HEK293 (cell line): ENCODE measurements at regions not wholly inside any gene's neighbourhood (a gene's known extent, or its start where the extent isn't known, plus 50 kb on each side); places are given as distances from the start of the nearest gene placed in this dataset.

Source experiments
- CTCF ChIA-PET: fragments of 350-600 bp; formaldehyde crosslinking; extraction: SDS; loops from one replicate; lab custom pipeline; 2021; ENCODE audit warnings: antibody characterized with exemption; lab: Yijun Ruan, JAX
- POLR2A ChIA-PET: fragments of 300-600 bp; formaldehyde crosslinking; extraction: SDS; loops from one replicate; lab custom pipeline; 2020; ENCODE audit warnings: antibody characterized with exemption, inconsistent platforms; lab: Yijun Ruan, JAX
- H3K27ac ChIP-seq: fragments of 200-500 bp; sonication (Bioruptor generic); 2 replicates; pipeline ENCODE4 v1.5.1; 2014; ENCODE audit warnings: low read depth, low read length, control low read depth, inconsistent platforms; ENCODE audit errors: extremely low read depth
- H3K36me3 ChIP-seq, 2 experiments: fragments of 200-500 bp in 1 of 2; sonication (Bioruptor generic) in 1 of 2; 1 replicate in 1 of 2; 2 replicates in 1 of 2; pipeline ENCODE4 v1.5.1; 2014 to 2017; ENCODE audit warnings: inconsistent platforms in 2 of 2, low read length in 2 of 2; ENCODE audit not compliant: control insufficient read depth in 2 of 2, insufficient read depth in 1 of 2
- H3K4me1 ChIP-seq: fragments of 200-500 bp; sonication (Bioruptor generic); 2 replicates; pipeline ENCODE4 v1.5.1; 2014; ENCODE audit warnings: mild to moderate bottlenecking, low read length, inconsistent platforms; ENCODE audit not compliant: control insufficient read depth, insufficient read depth
- H3K4me3 ChIP-seq: 2 replicates; pipeline ENCODE4 v1.5.1; 2011; ENCODE audit warnings: low read depth, mild to moderate bottlenecking, control low read depth, low read length, moderate library complexity
- H3K9me3 ChIP-seq: fragments of 200-500 bp; sonication (Bioruptor generic); 2 replicates; pipeline ENCODE4 v1.5.1; 2014; ENCODE audit warnings: low read depth, low read length, inconsistent platforms; ENCODE audit not compliant: control insufficient read depth, insufficient read depth
- GLIS1 ChIP-seq: fragments of 450-650 bp; formaldehyde crosslinking; IDR thresholded peaks from 2 replicates; pipeline ENCODE4 v1.5.1; 2016; ENCODE audit warnings: missing biosample characterization, missing genetic modification characterization
- SCRT1 ChIP-seq: fragments of 450-650 bp; formaldehyde crosslinking; IDR thresholded peaks from 2 replicates; pipeline ENCODE4 v1.5.1; 2016; ENCODE audit warnings: missing biosample characterization, missing genetic modification characterization, borderline replicate concordance
- TCF7L2 ChIP-seq: IDR thresholded peaks from 2 replicates; pipeline ENCODE4 v1.6.1; 2011; ENCODE audit warnings: low read depth, mild to moderate bottlenecking, inconsistent platforms, low read length, moderate library complexity, borderline replicate concordance
- ZBTB7A ChIP-seq: fragments of 450-650 bp; formaldehyde crosslinking; IDR thresholded peaks from 2 replicates; pipeline ENCODE4 v1.5.1; 2016; ENCODE audit warnings: low read depth, missing biosample characterization, missing genetic modification characterization
- ZFHX2 ChIP-seq: fragments of 450-650 bp; formaldehyde crosslinking; conservative IDR thresholded peaks from 2 replicates; pipeline ENCODE4 v1.5.1; 2016; ENCODE audit warnings: missing biosample characterization, missing genetic modification characterization
- ZNF112 ChIP-seq: fragments of 450-650 bp; formaldehyde crosslinking; IDR thresholded peaks from 2 replicates; pipeline ENCODE4 v1.5.0; 2017; ENCODE audit warnings: missing biosample characterization, missing genetic modification characterization
- ZNF16 ChIP-seq: fragments of 450-650 bp; formaldehyde crosslinking; IDR thresholded peaks from 2 replicates; pipeline ENCODE4 v1.5.1; 2016; ENCODE audit warnings: low read depth, missing biosample characterization, missing genetic modification characterization
- ZNF18 ChIP-seq: fragments of 450-650 bp; formaldehyde crosslinking; IDR thresholded peaks from 2 replicates; pipeline ENCODE4 v1.5.1; 2016; ENCODE audit warnings: missing biosample characterization, missing genetic modification characterization
- ZNF184 ChIP-seq: fragments of 450-650 bp; IDR thresholded peaks from 2 replicates; pipeline ENCODE4 v1.5.1; 2018; ENCODE audit warnings: missing biosample characterization, mild to moderate bottlenecking, missing genetic modification characterization
- ZNF221 ChIP-seq: fragments of 450-650 bp; formaldehyde crosslinking; IDR thresholded peaks from 2 replicates; pipeline ENCODE4 v1.5.1; 2017; ENCODE audit warnings: missing biosample characterization, missing genetic modification characterization, borderline replicate concordance
- ZNF311 ChIP-seq: fragments of 450-650 bp; formaldehyde crosslinking; IDR thresholded peaks from 2 replicates; pipeline ENCODE4 v1.5.1; 2017; ENCODE audit warnings: missing biosample characterization, missing genetic modification characterization, borderline replicate concordance
- ZNF341 ChIP-seq: fragments of 450-650 bp; formaldehyde crosslinking; IDR thresholded peaks from 2 replicates; pipeline ENCODE4; 2016; ENCODE audit warnings: low read depth, missing biosample characterization, missing genetic modification characterization
- ZNF354C ChIP-seq: fragments of 450-650 bp; formaldehyde crosslinking; IDR thresholded peaks from 2 replicates; pipeline ENCODE4 v1.5.1; 2016; ENCODE audit warnings: missing biosample characterization, missing genetic modification characterization, low read depth, borderline replicate concordance
- ZNF391 ChIP-seq: fragments of 450-650 bp; formaldehyde crosslinking; IDR thresholded peaks from 2 replicates; pipeline ENCODE4 v1.5.1; 2016; ENCODE audit warnings: low read depth, missing biosample characterization, missing genetic modification characterization, borderline replicate concordance
- ZNF404 ChIP-seq: fragments of 450-650 bp; formaldehyde crosslinking; IDR thresholded peaks from 2 replicates; pipeline ENCODE4 v1.5.1; 2017; ENCODE audit warnings: missing biosample characterization, missing genetic modification characterization
- ZNF555 ChIP-seq: fragments of 450-650 bp; formaldehyde crosslinking; conservative IDR thresholded peaks from 2 replicates; pipeline ENCODE4 v1.5.1; 2017; ENCODE audit warnings: missing biosample characterization, mild to moderate bottlenecking, missing genetic modification characterization, inconsistent platforms
- ZNF560 ChIP-seq: fragments of 450-650 bp; formaldehyde crosslinking; IDR thresholded peaks from 2 replicates; pipeline ENCODE4 v1.5.1; 2017; ENCODE audit warnings: missing biosample characterization, missing genetic modification characterization, borderline replicate concordance
- ZNF621 ChIP-seq: fragments of 450-650 bp; formaldehyde crosslinking; IDR thresholded peaks from 2 replicates; pipeline ENCODE4 v1.5.1; 2017; ENCODE audit warnings: missing biosample characterization, missing genetic modification characterization
- ZNF670 ChIP-seq: fragments of 450-650 bp; formaldehyde crosslinking; IDR thresholded peaks from 2 replicates; pipeline ENCODE4 v1.5.1; 2016; ENCODE audit warnings: missing biosample characterization, missing genetic modification characterization, low read depth
- ZSCAN30 ChIP-seq: fragments of 450-650 bp; IDR thresholded peaks from 2 replicates; pipeline ENCODE4 v1.5.1; 2018; ENCODE audit warnings: missing biosample characterization, mild to moderate bottlenecking, missing genetic modification characterization, moderate library complexity
- TF ChIP-seq, protein P1 (sequence below): fragments of 450-650 bp; formaldehyde crosslinking; IDR thresholded peaks from 2 replicates; pipeline ENCODE4 v1.5.1; 2016; ENCODE audit warnings: missing biosample characterization, missing genetic modification characterization
- TF ChIP-seq, protein P2 (sequence below): fragments of 450-650 bp; formaldehyde crosslinking; IDR thresholded peaks from 2 replicates; pipeline ENCODE4 v1.5.1; 2017; ENCODE audit warnings: missing biosample characterization, missing genetic modification characterization

DNA sequence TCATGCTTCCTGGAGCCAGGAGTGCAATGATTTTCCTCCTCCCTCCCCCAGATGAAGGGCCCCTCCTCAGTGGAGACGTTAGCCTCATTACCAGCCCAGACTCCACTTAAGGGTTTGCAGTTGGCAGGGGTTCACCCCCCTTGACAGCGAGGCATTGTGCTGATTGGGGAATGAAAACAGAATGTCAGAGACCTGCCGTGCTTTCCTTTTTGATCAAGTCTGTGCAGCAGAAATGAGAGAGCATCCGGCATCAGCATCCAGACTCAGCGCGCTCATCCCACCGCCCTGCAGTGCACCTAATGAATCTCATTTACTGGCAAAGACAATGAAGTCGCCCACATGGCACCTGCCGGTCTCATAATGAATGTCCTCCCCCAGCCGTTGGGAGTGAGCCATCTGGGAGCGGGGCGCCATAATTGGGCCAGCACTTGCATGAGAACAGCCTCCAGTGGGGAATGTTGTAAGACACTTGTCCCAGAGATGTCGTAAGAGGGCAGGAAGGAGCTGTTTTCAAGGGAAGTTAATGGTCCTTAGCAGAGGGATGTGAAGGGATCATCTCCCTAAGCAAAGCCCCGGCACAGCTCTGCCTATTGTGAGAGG is 98.3 kb upstream of the UQCRFS1 start:
- Histone ChIP-seq H3K27ac (no peak overlapping the region), H3K36me3 (no peaks in the 10 kb centered on the region), H3K4me1 (peaks cover 4% of the 10 kb centered on the region), H3K4me3 (no peak overlapping the region), H3K9me3 (no peaks in the 10 kb centered on the region; the same call in 1 of the 2 replicates)
- ChIA-PET POLR2A (no interaction called here), CTCF (interaction anchor here (1.5 kb wide), 1 partner anchor 48 kb away, joined by 5 read pairs; no protein-coding TSS in a partner anchor)
- TF ChIP-seq ZNF341 (tag by site-specific recombination), result peak; percentile 39
- no peak for TF ChIP-seq ZNF404 (tag by site-specific recombination)
- TF ChIP-seq SCRT1, result no peak
- TF ChIP-seq TCF7L2, result no peak
- peak; percentile 14; the same call in 1 of the 2 replicates for TF ChIP-seq GLIS1 (tag by site-specific recombination)
- no peak for TF ChIP-seq ZNF16 (tag by site-specific recombination)
- TF ChIP-seq ZNF621 (tag by site-specific recombination), result no peak
- peak; percentile 19; the same call in 1 of the 2 replicates for TF ChIP-seq ZFHX2 (tag by site-specific recombination)

- Histone ChIP-seq H3K9me3 (no peaks in the 10 kb centered on the region), H3K36me3 (no peaks in the 10 kb centered on the region)
- CTCF ChIA-PET, result no interaction called here
- no peak for TF ChIP-seq ZNF221
- TF ChIP-seq ZNF670 (tag by site-specific recombination), result no peak
- TF ChIP-seq, protein P1, sequence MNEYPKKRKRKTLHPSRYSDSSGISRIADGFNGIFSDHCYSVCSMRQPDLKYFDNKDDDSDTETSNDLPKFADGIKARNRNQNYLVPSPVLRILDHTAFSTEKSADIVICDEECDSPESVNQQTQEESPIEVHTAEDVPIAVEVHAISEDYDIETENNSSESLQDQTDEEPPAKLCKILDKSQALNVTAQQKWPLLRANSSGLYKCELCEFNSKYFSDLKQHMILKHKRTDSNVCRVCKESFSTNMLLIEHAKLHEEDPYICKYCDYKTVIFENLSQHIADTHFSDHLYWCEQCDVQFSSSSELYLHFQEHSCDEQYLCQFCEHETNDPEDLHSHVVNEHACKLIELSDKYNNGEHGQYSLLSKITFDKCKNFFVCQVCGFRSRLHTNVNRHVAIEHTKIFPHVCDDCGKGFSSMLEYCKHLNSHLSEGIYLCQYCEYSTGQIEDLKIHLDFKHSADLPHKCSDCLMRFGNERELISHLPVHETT (tag by site-specific recombination), result no peak
- no peak for TF ChIP-seq ZNF184
- TF ChIP-seq ZNF560, result no peak
- peak; percentile 94 for TF ChIP-seq GLIS1 (tag by site-specific recombination)
- TF ChIP-seq ZSCAN30 (tag by site-specific recombination), result no peak
- 0 out of 2 replicates have a peak, but pooled peaks have one; percentile 33 for TF ChIP-seq ZNF341 (tag by site-specific recombination)
- TF ChIP-seq, all 188 proteins: peak for 2
- no peak overlapping the region for H3K4me3 ChIP-seq
- peaks cover 4% of the 10 kb centered on the region; the same call in 1 of the 2 replicates for H3K4me1 ChIP-seq
- H3K27ac ChIP-seq, result no peak overlapping the region
- POLR2A ChIA-PET, result no interaction called here
Measured at GRCh38 chr19:29315556-29316190, 102.7 kb upstream of the UQCRFS1 start.

DNA sequence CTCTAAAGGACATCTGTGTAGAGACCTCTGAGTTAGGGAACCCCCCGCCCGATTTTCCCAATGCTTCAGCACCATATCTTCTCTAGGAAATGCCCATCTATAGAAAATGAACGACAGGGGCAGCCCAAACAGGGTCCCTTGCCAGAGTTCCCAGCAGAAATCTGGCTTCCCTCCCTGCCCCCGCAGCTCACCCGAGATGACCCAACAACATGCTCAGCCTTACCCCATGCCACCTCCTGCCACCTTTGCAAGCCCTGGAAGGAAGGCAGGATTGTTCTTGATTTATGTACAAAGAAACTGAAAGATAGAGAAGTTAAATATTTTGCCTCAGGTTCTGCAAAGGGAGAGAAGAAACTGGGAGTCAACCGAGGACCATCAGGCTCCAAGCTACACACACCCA is 105.6 kb upstream of the UQCRFS1 start:
- CTCF ChIA-PET, result no interaction called here
- POLR2A ChIA-PET, result no interaction called here
- H3K9me3 ChIP-seq, result no peaks in the 10 kb centered on the region
- no peak for TF ChIP-seq ZNF311 (tag by site-specific recombination)
- no peak for TF ChIP-seq ZNF341 (tag by site-specific recombination)
- TF ChIP-seq, protein P2, sequence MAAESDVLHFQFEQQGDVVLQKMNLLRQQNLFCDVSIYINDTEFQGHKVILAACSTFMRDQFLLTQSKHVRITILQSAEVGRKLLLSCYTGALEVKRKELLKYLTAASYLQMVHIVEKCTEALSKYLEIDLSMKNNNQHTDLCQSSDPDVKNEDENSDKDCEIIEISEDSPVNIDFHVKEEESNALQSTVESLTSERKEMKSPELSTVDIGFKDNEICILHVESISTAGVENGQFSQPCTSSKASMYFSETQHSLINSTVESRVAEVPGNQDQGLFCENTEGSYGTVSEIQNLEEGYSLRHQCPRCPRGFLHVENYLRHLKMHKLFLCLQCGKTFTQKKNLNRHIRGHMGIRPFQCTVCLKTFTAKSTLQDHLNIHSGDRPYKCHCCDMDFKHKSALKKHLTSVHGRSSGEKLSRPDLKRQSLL, result no peak
- TF ChIP-seq ZBTB7A, result no peak
- TF ChIP-seq ZNF18, result no peak
- TF ChIP-seq ZNF112 (tag by site-specific recombination), result no peak
- no peak for TF ChIP-seq ZNF354C (tag by site-specific recombination)
- TF ChIP-seq ZNF391, result no peak
- TF ChIP-seq ZNF555 (tag by site-specific recombination), result no peak

More for the DNA sequence above, 105.6 kb upstream of the UQCRFS1 start:
- Histone ChIP-seq H3K27ac (no peak overlapping the region), H3K36me3 (no peaks in the 10 kb centered on the region), H3K4me3 (no peak overlapping the region), H3K4me1 (peaks cover 4% of the 10 kb centered on the region; the same call in 1 of the 2 replicates)
